Astrocyte (in vitro differentiated cells and primary cell): ENCODE measurements at regions not wholly inside any gene's neighbourhood (a gene's known extent, or its start where the extent isn't known, plus 50 kb on each side); places are given as distances from the start of the nearest gene placed in this dataset.

Experiments
- DNase-seq: peaks from one replicate; pipeline ENCODE4 v3.0.0-alpha.2; 2010; ENCODE audit warnings: low read depth
- FAIRE-seq: peaks from 2 replicates; lab custom pipeline; 2011; peaks lifted over from hg19 to GRCh38; lab: Jason Lieb, UNC
- H2AFZ ChIP-seq: 2 replicates; pipeline ENCODE4 v1.6.0; 2012; ENCODE audit warnings: low read depth, low read length, inconsistent platforms
- H3K27ac ChIP-seq: 2 replicates; pipeline ENCODE4 v1.5.1; 2011; ENCODE audit warnings: low read depth, low read length, inconsistent platforms
- H3K27me3 ChIP-seq: 2 replicates; pipeline ENCODE4 v1.6.0; 2011; ENCODE audit warnings: low read length, inconsistent platforms; ENCODE audit not compliant: insufficient read depth
- H3K36me3 ChIP-seq: 2 replicates; pipeline ENCODE4 v1.5.1; 2011; ENCODE audit warnings: low read length, inconsistent platforms; ENCODE audit not compliant: insufficient read depth
- H3K4me1 ChIP-seq: 2 replicates; pipeline ENCODE4 v1.5.1; 2011; ENCODE audit warnings: low read length, inconsistent platforms; ENCODE audit not compliant: insufficient read depth
- H3K4me2 ChIP-seq: 2 replicates; pipeline ENCODE4 v1.6.0; 2012; ENCODE audit warnings: low read length, inconsistent platforms
- H3K4me3 ChIP-seq: 2 replicates; pipeline ENCODE4 v1.5.1; 2011; ENCODE audit warnings: low read depth, mild to moderate bottlenecking, low read length, inconsistent platforms; ENCODE audit not compliant: insufficient read depth
- H3K79me2 ChIP-seq: 2 replicates; pipeline ENCODE4 v1.6.0; 2012; ENCODE audit warnings: mild to moderate bottlenecking, low read length, inconsistent platforms; ENCODE audit not compliant: insufficient read depth
- H3K9ac ChIP-seq: 2 replicates; pipeline ENCODE4 v1.6.0; 2012; ENCODE audit warnings: mild to moderate bottlenecking, low read length, inconsistent platforms
- H3K9me3 ChIP-seq: 2 replicates; pipeline ENCODE4 v1.5.1; 2012; ENCODE audit warnings: low read depth, mild to moderate bottlenecking, low read length, inconsistent platforms; ENCODE audit not compliant: insufficient read depth
- H4K20me1 ChIP-seq: 2 replicates; pipeline ENCODE4 v1.6.0; 2012; ENCODE audit warnings: low read length, inconsistent platforms; ENCODE audit not compliant: insufficient read depth
- H3K27ac Mint-ChIP-seq: one replicate; pipeline ENCODE4 v1.8.0; 2021; ENCODE audit warnings: mild to moderate bottlenecking, mixed read lengths; ENCODE audit not compliant: unreplicated experiment
- H3K27me3 Mint-ChIP-seq: one replicate; pipeline ENCODE4 v1.8.0; 2021; ENCODE audit warnings: low read depth, mixed read lengths; ENCODE audit not compliant: unreplicated experiment
- H3K36me3 Mint-ChIP-seq: one replicate; pipeline ENCODE4 v1.8.0; 2021; ENCODE audit warnings: low read depth, mixed read lengths; ENCODE audit not compliant: unreplicated experiment
- H3K4me1 Mint-ChIP-seq: one replicate; pipeline ENCODE4 v1.8.0; 2021; ENCODE audit warnings: low read depth, mixed read lengths; ENCODE audit not compliant: unreplicated experiment
- H3K4me3 Mint-ChIP-seq: one replicate; pipeline ENCODE4 v1.8.0; 2021; ENCODE audit warnings: mild to moderate bottlenecking, moderate library complexity, mixed read lengths; ENCODE audit not compliant: unreplicated experiment
- H3K9me3 Mint-ChIP-seq: one replicate; pipeline ENCODE4 v1.8.0; 2021; ENCODE audit warnings: mild to moderate bottlenecking, mixed read lengths; ENCODE audit not compliant: unreplicated experiment
- CTCF ChIP-seq: IDR thresholded peaks from 2 replicates; pipeline ENCODE4 v1.5.1; 2011; ENCODE audit warnings: low read depth, mild to moderate bottlenecking, inconsistent platforms, low read length, moderate library complexity; ENCODE audit not compliant: insufficient read depth
- EZH2 ChIP-seq: IDR thresholded peaks from 2 replicates; pipeline ENCODE4 v1.6.1; 2012; ENCODE audit warnings: mild to moderate bottlenecking, low read length, inconsistent platforms; ENCODE audit not compliant: insufficient read depth

GRCh38 chr21:16912075-16912474 lies 600.8 kb upstream of the CXADR start:
- H3K4me1 Mint-ChIP-seq = peaks cover 6% of the 10 kb centered on the region
- no peak overlapping the region for H3K27ac Mint-ChIP-seq
- DNase-seq (peak; percentile 84), FAIRE-seq (no peak)
- H3K4me2 ChIP-seq = peak overlapping the region; percentile 10
- no peaks in the 10 kb centered on the region for H3K4me1 ChIP-seq
- TF ChIP-seq EZH2 = no peak
- TF ChIP-seq CTCF = no peak
- H4K20me1 ChIP-seq = no peaks in the 10 kb centered on the region
- no peak overlapping the region for H3K4me3 ChIP-seq
- no peak overlapping the region for H3K4me3 Mint-ChIP-seq
- no peak overlapping the region for H2AFZ ChIP-seq
- H3K27ac ChIP-seq = no peak overlapping the region
- peaks cover 2% of the 10 kb centered on the region for H3K9me3 Mint-ChIP-seq
- H3K9me3 ChIP-seq = no peaks in the 10 kb centered on the region
- H3K79me2 ChIP-seq = no peaks in the 10 kb centered on the region
- H3K27me3 ChIP-seq = no peaks in the 10 kb centered on the region
- no peak overlapping the region for H3K9ac ChIP-seq
- no peaks in the 10 kb centered on the region for H3K27me3 Mint-ChIP-seq
- no peaks in the 10 kb centered on the region for H3K36me3 ChIP-seq
- H3K36me3 Mint-ChIP-seq = no peaks in the 10 kb centered on the region

DNA sequence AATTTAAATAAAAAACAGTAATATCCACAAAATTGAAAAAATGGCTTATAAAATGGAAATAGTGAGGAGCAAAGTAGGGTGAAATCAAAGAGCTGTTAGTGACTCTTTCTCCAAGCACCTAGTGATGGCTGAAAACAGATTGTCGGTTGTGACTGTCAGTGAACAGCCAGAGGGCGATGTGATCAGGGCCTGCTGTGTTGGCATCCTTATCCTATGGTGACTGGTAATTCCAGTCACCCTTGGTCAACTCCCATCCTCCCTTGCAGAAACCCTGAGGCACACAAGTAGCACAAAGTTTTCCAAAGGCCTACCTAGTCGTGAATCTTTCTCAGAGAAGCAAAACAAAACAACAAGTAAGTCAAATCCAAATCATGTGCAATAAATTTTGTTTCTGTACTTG lies 599.8 kb upstream of the CXADR start:
- Mint-ChIP-seq H3K27me3 (no peaks in the 10 kb centered on the region), H3K9me3 (peaks cover 2% of the 10 kb centered on the region), H3K27ac (no peak overlapping the region), H3K36me3 (no peaks in the 10 kb centered on the region), H3K4me1 (peaks cover 6% of the 10 kb centered on the region), H3K4me3 (no peak overlapping the region)
- H3K4me3 ChIP-seq = no peak overlapping the region
- H3K9ac ChIP-seq = no peak overlapping the region
- no peaks in the 10 kb centered on the region for H4K20me1 ChIP-seq
- H3K4me1 ChIP-seq = no peaks in the 10 kb centered on the region
- H3K9me3 ChIP-seq = no peaks in the 10 kb centered on the region
- no peak overlapping the region for H3K4me2 ChIP-seq
- TF ChIP-seq CTCF (no peak), EZH2 (no peak)
- no peaks in the 10 kb centered on the region for H3K79me2 ChIP-seq
- H2AFZ ChIP-seq = no peak overlapping the region
- no peak for FAIRE-seq
- no peak for DNase-seq
- H3K27ac ChIP-seq = no peak overlapping the region
- no peaks in the 10 kb centered on the region for H3K27me3 ChIP-seq
- H3K36me3 ChIP-seq = no peaks in the 10 kb centered on the region

DNA sequence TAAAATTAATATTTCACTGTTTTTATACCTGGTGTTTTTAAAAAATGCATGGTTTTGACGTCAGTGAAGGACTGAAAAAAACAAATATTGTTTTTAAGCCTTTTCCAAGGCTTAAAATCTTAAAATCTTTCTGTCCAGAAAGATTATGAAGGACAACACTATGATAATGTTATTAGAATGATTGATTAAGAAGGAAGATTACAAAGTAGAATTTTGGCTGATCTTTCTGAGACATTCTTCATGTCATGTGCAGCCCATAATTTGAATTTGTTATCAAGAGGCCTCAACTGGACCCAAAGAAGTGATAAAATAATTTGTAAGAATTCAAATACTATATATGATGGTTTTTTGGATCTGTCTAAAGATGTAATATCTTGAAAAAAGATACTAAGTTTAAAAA lies 584.4 kb upstream of the CXADR start:
- Mint-ChIP-seq H3K27me3 (no peaks in the 10 kb centered on the region), H3K4me1 (no peaks in the 10 kb centered on the region), H3K4me3 (no peak overlapping the region), H3K9me3 (no peaks in the 10 kb centered on the region), H3K36me3 (no peaks in the 10 kb centered on the region), H3K27ac (no peak overlapping the region)
- Histone ChIP-seq H3K9me3 (no peaks in the 10 kb centered on the region), H3K4me2 (no peak overlapping the region), H4K20me1 (no peaks in the 10 kb centered on the region), H3K79me2 (no peaks in the 10 kb centered on the region), H3K27ac (no peak overlapping the region), H3K4me3 (no peak overlapping the region), H3K36me3 (no peaks in the 10 kb centered on the region), H3K27me3 (no peaks in the 10 kb centered on the region), H3K9ac (no peak overlapping the region), H3K4me1 (no peaks in the 10 kb centered on the region), H2AFZ (no peak overlapping the region)
- no peak for TF ChIP-seq CTCF
- TF ChIP-seq EZH2 = no peak
- no peak for DNase-seq
- no peak for FAIRE-seq
